ENCODE measurements at regions not wholly inside any gene's neighbourhood (a gene's known extent, or its start where the extent isn't known, plus 50 kb on each side); places are given as distances from the start of the nearest gene placed in this dataset.

DNA sequence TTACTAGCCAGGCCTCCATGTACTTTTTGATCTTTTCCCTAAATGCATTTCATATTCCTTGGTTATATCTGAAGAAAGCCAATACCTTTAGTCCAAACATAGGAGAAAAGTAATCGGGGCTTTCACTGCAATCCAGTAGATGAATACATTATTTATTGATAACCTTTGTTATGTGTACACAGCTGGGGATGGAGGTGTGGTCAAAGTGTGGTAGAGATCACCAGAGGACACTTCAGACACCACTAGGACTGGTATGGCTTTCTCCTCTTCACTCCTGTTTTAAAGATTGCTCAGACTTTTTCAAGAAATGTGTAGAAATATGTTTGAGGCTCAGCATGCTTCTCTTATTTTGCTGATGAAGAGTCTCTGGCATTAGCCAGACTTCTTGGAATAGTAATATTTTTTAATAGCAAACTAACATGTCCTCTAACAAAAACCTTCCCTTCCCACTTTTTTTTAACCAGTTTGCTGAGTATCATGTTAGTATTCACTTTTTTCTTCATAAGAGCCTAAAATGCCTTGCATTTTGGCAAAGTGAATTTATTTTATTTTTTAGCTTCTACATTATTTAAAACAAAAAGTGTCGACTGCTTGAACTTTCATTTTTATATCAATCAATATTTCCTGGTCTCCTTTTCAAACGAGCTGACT, 65.6 kb upstream of the MBNL1 start:
- no peaks in the 10 kb centered on the region for H3K27me3 ChIP-seq (replicated peaks in 1 of 4; ENCODE audit: control insufficient read depth in 3 of 4, extremely low read depth in 1 of 4, insufficient read depth in 3 of 4, low read length in 3 of 4)
- H2BK5ac ChIP-seq (ENCODE audit: low read depth, low read length), result no peak overlapping the region
- no peak overlapping the region for H2BK120ac ChIP-seq (replicated peaks; ENCODE audit: low read depth, low read length)
- H3K79me2 ChIP-seq (ENCODE audit: control insufficient read depth in 1 of 2, insufficient read depth in 2 of 2, low read length in 2 of 2), result no peaks in the 10 kb centered on the region
- no peak overlapping the region for H3K4ac ChIP-seq (replicated peaks; ENCODE audit: insufficient read length, low read depth, low read length)
- no peak overlapping the region for H3K27ac ChIP-seq (ENCODE audit: low read depth, low read length)
- no peak overlapping the region for H2BK20ac ChIP-seq (ENCODE audit: low read length)
- H2BK15ac ChIP-seq (ENCODE audit: low read length), result no peak overlapping the region
- no peak overlapping the region for H3K23ac ChIP-seq (ENCODE audit: insufficient read length)
- FAIRE-seq (no peak), DNase-seq (ENCODE audit: low read depth in 1 of 2, low spot score in 2 of 2) (no peak)
- POLR2A ChIA-PET (ENCODE audit: partially characterized antibody), result no interaction called here
- no peak overlapping the region for H2AFZ ChIP-seq (ENCODE audit: low read length)
- no peak overlapping the region for H4K5ac ChIP-seq (ENCODE audit: insufficient read length, low read depth, low read length)
- no peak overlapping the region for H3K14ac ChIP-seq (ENCODE audit: insufficient read length)
- H3K18ac ChIP-seq (ENCODE audit: extremely low read depth, low read length), result no peak overlapping the region
- no peak overlapping the region for H4K91ac ChIP-seq (replicated peaks; ENCODE audit: insufficient read length, low read length)
- H3K9ac ChIP-seq (replicated peaks in 1 of 4; ENCODE audit: extremely low read depth in 1 of 4, low read depth in 3 of 4, low read length in 3 of 4), result no peak overlapping the region
- H4K20me1 ChIP-seq (replicated peaks in 1 of 2; ENCODE audit: control insufficient read depth in 1 of 2, insufficient read depth in 2 of 2, low read length in 2 of 2), result no peaks in the 10 kb centered on the region
- H3K23me2 ChIP-seq (ENCODE audit: low read depth, low read length), result no peaks in the 10 kb centered on the region; the same call in 1 of the 2 replicates
- no peak overlapping the region for H2AK5ac ChIP-seq (ENCODE audit: low read depth, low read length)
- CTCF ChIA-PET (ENCODE audit: partially characterized antibody), result interaction anchor here (1.2 to 1.4 kb wide), 2 partner anchors 10 to 20 kb away, joined by 4 read pairs; no protein-coding TSS in a partner anchor
- H3K4me3 ChIP-seq (ENCODE audit: extremely low read depth in 1 of 4, insufficient read depth in 2 of 4, low read depth in 3 of 4, low read length in 4 of 4), result no peak overlapping the region
- no peak overlapping the region for H2BK12ac ChIP-seq (ENCODE audit: low read depth, low read length)
- no peak overlapping the region for H3K56ac ChIP-seq (replicated peaks; ENCODE audit: insufficient read length, low read depth, low read length)
- H3K79me1 ChIP-seq (ENCODE audit: low read depth, low read length), result no peaks in the 10 kb centered on the region
- no peaks in the 10 kb centered on the region for H3K36me3 ChIP-seq (ENCODE audit: control insufficient read depth in 2 of 4, insufficient read depth in 4 of 4, low read length in 3 of 4)
- no peak overlapping the region for H3K4me2 ChIP-seq (ENCODE audit: insufficient read depth in 1 of 2, low read depth in 2 of 2, low read length in 2 of 2)
- H4K8ac ChIP-seq (ENCODE audit: extremely low read depth, insufficient read depth, low read length), result no peak overlapping the region
- H3K4me1 ChIP-seq (replicated peaks in 1 of 4; ENCODE audit: control insufficient read depth in 3 of 4, insufficient read depth in 4 of 4, low read length in 3 of 4), result no peaks in the 10 kb centered on the region
- H3K9me3 ChIP-seq (ENCODE audit: insufficient read depth in 2 of 2, low read depth in 1 of 2, low read length in 1 of 2), result no peaks in the 10 kb centered on the region
- 85% methylated on average over 3 of the region's 3 CpGs; no CpG with 5 or more reads in 1 of the 2 experiments for WGBS, 2 experiments (ENCODE audit: extremely low coverage in 1 of 2, insufficient coverage in 1 of 2, insufficient read length in 1 of 2, insufficient replicate concordance in 2 of 2, low coverage in 1 of 2, low lambda C conversion rate in 2 of 2, missing lambda C conversion rate in 1 of 2)
- TF ChIP-seq SRF (IDR thresholded peaks at IDR 0.05; ENCODE audit: low read depth, low read length), result no peak
- no peak for TF ChIP-seq TEAD4 (IDR thresholded peaks at IDR 0.05; ENCODE audit: low read depth, low read length)
- TF ChIP-seq SP4 (IDR thresholded peaks at IDR 0.05; ENCODE audit: low read length), result no peak
- TF ChIP-seq RBBP5 (IDR thresholded peaks at IDR 0.05; ENCODE audit: borderline replicate concordance, low read depth, low read length), result no peak
- TF ChIP-seq TCF12 (IDR thresholded peaks at IDR 0.05; ENCODE audit: low read depth, low read length), result no peak
- no peak for TF ChIP-seq MAFK (IDR thresholded peaks at IDR 0.05; ENCODE audit: low read depth, low read length)
- no peak for TF ChIP-seq ZNF274 (IDR thresholded peaks at IDR 0.05; ENCODE audit: borderline replicate concordance, extremely low read depth, low read length)
- no peak for TF ChIP-seq BACH1 (IDR thresholded peaks at IDR 0.05; ENCODE audit: low read length)
- no peak for TF ChIP-seq CBX8 (IDR thresholded peaks at IDR 0.05; ENCODE audit: borderline replicate concordance, low read depth, low read length)
- TF ChIP-seq CBX5 (IDR thresholded peaks at IDR 0.05; ENCODE audit: low read depth, low read length), result no peak
- no peak for TF ChIP-seq CHD1 (IDR thresholded peaks at IDR 0.05; ENCODE audit: low read depth, low read length)
- no peak for TF ChIP-seq CTBP2 (IDR thresholded peaks at IDR 0.05; ENCODE audit: borderline replicate concordance, insufficient read depth, insufficient read length, low read length)
- TF ChIP-seq CREB1 (IDR thresholded peaks at IDR 0.05), result no peak
- no peak for TF ChIP-seq JUND (IDR thresholded peaks at IDR 0.05; ENCODE audit: low read length)
